ENCODE measurements at regions not wholly inside any gene's neighbourhood (a gene's known extent, or its start where the extent isn't known, plus 50 kb on each side); places are given as distances from the start of the nearest gene placed in this dataset.

DNA sequence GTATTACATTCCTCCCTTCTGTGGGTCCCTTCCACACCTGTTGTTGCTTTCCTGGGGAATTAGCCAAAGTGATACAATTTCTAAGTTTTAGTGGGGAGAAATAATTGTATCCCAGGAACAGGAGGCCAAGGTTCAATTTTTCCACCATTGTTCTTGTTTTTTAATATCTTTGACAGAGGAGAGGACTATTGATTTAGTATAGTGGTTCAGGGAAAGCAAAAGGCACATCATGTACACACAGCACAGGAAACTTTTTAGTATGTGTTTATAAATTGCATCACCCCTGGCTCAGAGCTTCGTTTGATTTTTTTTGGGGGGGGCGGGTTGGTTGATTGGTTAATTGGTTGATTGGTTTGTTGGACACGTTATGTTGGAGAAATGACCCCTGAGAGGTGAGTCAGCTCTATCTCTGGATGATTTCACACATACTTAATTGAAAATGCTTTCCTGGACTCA lies 431.6 kb downstream of the PID1 start:
- Histone ChIP-seq H3K27me3 (replicated peaks; ENCODE audit: control insufficient read depth, insufficient read depth, low read length) (no peaks in the 10 kb centered on the region), H3K36me3 (ENCODE audit: control insufficient read depth, insufficient read depth, low read length) (no peaks in the 10 kb centered on the region), H3K4me3 (replicated peaks; ENCODE audit: low read depth, low read length) (no peak overlapping the region)
- TF ChIP-seq, protein P1, sequence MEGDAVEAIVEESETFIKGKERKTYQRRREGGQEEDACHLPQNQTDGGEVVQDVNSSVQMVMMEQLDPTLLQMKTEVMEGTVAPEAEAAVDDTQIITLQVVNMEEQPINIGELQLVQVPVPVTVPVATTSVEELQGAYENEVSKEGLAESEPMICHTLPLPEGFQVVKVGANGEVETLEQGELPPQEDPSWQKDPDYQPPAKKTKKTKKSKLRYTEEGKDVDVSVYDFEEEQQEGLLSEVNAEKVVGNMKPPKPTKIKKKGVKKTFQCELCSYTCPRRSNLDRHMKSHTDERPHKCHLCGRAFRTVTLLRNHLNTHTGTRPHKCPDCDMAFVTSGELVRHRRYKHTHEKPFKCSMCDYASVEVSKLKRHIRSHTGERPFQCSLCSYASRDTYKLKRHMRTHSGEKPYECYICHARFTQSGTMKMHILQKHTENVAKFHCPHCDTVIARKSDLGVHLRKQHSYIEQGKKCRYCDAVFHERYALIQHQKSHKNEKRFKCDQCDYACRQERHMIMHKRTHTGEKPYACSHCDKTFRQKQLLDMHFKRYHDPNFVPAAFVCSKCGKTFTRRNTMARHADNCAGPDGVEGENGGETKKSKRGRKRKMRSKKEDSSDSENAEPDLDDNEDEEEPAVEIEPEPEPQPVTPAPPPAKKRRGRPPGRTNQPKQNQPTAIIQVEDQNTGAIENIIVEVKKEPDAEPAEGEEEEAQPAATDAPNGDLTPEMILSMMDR (IDR thresholded peaks at IDR 0.05; ENCODE audit: insufficient read depth, low read length, poor library complexity, severe bottlenecking), result no peak
- DNase-seq (ENCODE audit: extremely low read depth, insufficient read length), result no peak

- Histone ChIP-seq H3K4me3 (replicated peaks; ENCODE audit: low read depth, low read length) (no peak overlapping the region), H3K36me3 (ENCODE audit: control insufficient read depth, insufficient read depth, low read length) (no peaks in the 10 kb centered on the region), H3K27me3 (replicated peaks; ENCODE audit: control insufficient read depth, insufficient read depth, low read length) (no peaks in the 10 kb centered on the region)
- TF ChIP-seq, protein P1 (IDR thresholded peaks at IDR 0.05; ENCODE audit: insufficient read depth, low read length, poor library complexity, severe bottlenecking), result no peak
- no peak for DNase-seq (ENCODE audit: extremely low read depth, insufficient read length)
Measured at GRCh38 chr2:228838819-228839218, 432.3 kb downstream of the PID1 start.

DNA sequence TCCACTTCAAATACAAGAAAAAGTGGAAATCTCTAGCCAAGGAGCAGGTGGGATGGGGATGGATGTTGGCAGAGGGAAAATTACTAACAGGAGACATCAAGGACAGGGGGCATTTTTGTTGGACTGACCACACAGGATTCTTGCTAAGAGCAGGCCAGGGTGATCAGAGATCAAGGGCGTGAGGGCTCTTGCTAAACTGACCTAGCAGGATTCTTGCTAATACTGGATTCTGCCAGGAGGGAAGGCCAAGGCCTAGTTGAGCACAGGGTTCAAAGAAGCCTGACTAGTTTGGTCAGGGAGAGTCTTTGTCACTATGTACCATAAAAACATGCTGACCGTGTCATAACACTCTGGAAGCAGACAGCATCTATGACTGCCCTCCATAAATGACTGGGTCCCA lies 442.7 kb downstream of the PID1 start:
- Histone ChIP-seq H3K4me3 (replicated peaks; ENCODE audit: low read depth, low read length) (no peak overlapping the region), H3K36me3 (ENCODE audit: control insufficient read depth, insufficient read depth, low read length) (no peaks in the 10 kb centered on the region), H3K27me3 (replicated peaks; ENCODE audit: control insufficient read depth, insufficient read depth, low read length) (no peaks in the 10 kb centered on the region)
- TF ChIP-seq, protein P1 (IDR thresholded peaks at IDR 0.05; ENCODE audit: insufficient read depth, low read length, poor library complexity, severe bottlenecking), result no peak
- no peak for DNase-seq (ENCODE audit: extremely low read depth, insufficient read length)

DNA sequence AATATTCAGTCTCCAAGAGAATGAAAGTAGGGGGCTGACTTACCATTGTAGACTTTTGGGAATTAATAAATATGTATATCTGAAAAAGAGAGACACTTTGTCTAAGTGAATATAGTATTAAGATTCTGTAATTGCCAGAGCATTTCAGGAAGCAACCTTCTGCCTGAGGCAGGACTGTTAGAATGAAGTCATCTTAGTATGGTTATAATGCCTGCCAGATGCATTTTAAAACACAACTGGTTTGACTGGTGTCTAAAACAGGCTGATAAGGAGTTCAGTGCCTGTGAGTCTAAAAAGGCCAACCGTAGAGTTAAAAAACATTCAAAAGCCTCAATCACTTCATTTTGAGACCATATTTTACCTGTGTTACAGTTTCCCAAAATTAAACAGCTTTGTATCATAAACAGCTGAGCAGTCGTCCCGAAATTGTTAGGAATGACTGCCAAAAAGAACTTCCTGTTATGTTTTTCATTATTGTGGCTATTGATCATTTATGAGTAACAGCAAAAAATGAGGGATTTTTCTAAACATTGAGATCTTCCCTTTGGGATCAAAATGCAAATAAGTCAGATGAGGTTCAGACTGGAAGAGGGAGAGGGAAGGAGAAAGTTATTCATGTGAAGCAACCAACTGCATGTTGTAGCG lies 443.9 kb downstream of the PID1 start:
- H3K36me3 ChIP-seq (ENCODE audit: control insufficient read depth, insufficient read depth, low read length), result no peaks in the 10 kb centered on the region
- no peaks in the 10 kb centered on the region for H3K27me3 ChIP-seq (replicated peaks; ENCODE audit: control insufficient read depth, insufficient read depth, low read length)
- TF ChIP-seq, protein P1 (IDR thresholded peaks at IDR 0.05; ENCODE audit: insufficient read depth, low read length, poor library complexity, severe bottlenecking), result no peak
- no peak overlapping the region for H3K4me3 ChIP-seq (replicated peaks; ENCODE audit: low read depth, low read length)
- no peak for DNase-seq (ENCODE audit: extremely low read depth, insufficient read length)

- TF ChIP-seq, protein P1 (IDR thresholded peaks at IDR 0.05; ENCODE audit: insufficient read depth, low read length, poor library complexity, severe bottlenecking), result no peak
- DNase-seq (ENCODE audit: extremely low read depth, insufficient read length), result no peak
Measured at GRCh38 chr2:228819701-228820100, 451.4 kb downstream of the PID1 start.

More at GRCh38 chr2:228819701-228820100, 451.4 kb downstream of the PID1 start:
- H3K27me3 ChIP-seq (replicated peaks; ENCODE audit: control insufficient read depth, insufficient read depth, low read length), result no peaks in the 10 kb centered on the region
- no peak overlapping the region for H3K4me3 ChIP-seq (replicated peaks; ENCODE audit: low read depth, low read length)
- no peaks in the 10 kb centered on the region for H3K36me3 ChIP-seq (ENCODE audit: control insufficient read depth, insufficient read depth, low read length)

All from GM06990 (cell line).